ENCODE measurements at regions not wholly inside any gene's neighbourhood (a gene's known extent, or its start where the extent isn't known, plus 50 kb on each side); places are given as distances from the start of the nearest gene placed in this dataset.

DNA sequence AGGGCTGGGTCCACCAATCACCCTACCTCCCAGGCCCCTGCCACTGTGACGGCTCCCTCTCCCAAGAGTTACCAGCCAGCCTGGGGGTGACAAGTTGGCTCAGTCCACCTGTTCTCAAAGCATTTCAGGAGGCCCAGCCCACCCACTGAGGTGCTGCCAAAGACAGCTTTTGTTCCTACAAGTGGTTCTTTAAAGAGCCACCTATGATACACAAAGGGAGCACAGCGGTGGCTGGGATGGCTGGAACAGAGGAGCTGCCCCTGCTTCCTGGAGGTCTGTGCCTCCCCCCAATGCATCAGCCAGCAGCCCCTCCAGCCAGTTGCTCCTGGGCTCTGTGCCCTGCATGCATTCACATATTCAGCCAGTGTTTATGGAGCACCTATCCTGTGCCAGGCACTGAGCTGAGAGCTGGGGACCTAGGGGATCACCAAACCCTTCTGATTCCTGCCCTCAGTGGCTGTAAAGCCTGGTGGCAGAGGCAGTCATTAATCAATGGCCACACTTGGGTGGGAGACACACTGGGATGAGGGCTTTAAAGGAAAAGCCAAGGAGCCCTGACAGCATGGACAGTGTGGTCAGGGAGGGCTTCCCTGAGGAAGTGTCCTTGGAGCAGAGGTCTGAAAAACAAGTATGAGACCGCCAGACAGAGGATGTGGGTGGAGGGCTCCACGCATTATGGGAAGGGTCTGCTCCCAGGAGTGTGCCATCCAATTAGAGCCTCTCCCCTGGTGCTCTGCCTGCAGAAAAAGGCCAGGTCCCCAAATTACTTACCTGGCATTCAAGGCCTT lies 107.1 kb upstream of the LINGO1 start:
- no peak for DNase-seq

DNA sequence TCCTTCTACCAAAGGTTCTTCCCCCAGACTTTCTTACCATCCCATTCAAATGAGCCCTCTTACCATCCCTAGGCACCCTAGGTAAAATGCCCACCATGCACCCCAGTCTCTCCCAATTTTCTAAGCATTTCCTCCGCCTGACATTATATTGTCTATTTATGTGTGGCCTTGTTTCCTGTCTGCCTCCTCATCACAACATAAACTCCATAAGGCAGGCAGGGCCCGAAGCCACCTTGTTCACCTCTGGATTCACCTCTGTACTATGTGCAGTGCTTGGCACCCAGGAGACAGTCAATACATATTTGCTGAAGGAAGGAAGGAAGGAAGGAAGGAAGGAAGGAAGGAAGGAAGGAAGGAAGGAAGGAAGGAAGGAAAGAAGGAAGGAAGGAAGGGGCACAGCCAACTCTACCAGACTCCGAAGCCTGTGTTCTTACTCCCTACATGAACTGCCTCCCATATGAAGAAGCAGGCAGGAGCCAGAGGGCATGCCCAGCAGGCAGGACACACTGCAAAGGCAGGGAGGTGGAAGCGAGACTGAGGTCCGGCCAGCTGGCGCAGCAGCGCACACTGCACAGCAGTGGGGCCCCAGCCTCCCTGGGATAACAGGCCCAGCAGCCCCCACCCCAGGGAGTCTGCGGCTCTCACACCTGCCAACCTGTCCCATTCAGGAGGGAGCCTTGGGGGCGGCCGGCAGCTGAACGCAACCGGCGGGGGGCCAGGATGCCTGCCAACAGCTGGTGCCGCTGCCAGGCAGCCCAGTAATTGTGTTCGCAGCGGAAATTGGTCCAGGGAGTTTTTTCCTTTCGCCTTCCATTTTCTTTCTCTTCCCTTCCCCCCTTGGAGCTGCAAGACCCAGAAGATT lies 106.0 kb upstream of the LINGO1 start:
- DNase-seq = peak in 8 of 56 donors; percentile 8 to 32 (median 16)

DNA sequence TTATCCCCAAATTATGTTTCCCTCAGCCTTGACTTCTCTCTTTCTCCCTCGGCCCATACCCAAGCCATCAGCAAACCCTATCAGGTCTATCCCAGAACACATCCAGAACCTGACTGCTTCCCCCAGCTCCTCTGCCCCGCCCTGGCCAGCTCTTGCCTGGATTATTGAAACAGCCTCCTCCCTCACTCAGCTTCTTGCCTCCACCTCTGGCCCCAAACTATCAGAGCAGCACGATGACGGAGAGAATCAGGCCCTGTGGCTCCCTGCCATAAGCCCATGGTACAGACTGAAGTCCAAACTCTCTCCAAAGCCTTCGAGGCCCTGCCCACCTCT lies 105.3 kb upstream of the LINGO1 start:
- DNase-seq = no peak

DNA sequence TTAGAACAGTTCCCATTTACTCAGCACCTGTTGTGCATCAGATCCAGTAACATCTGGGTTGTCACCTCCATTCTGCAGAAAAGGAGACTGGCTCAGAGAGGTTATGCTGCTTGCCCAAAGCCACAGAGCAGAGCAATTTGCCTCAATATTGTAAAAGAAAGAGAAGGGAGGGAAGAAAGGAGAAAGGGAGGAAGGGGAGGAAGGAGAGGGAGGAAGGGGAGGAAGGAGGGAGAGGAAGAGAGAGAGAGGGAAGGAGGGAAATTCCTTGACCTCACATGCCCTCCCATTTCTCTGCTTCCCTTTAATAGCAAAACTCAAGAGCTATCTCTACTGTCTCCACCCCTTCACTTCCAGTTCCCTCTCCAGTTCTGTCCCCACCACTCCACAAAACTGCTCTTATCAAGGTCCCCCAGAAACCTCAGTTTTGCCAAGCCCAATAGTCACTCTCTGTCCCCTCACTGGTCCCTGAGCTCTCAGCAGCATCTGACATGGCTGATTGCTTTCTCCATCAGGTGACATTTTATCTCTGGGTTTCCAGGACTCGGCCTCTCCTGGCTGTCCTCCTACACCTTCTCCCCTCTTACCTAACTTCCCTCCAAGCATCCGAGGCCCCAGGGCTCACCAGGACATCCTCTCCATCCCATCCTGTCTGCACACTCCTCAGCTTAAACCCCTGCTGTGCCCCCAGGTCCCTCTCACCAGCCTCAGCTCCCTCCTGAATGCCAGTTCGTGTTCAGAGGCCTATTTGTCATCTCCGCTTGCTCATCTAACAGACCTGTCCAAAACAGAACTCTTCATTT lies 104.7 kb upstream of the LINGO1 start:
- no peak for DNase-seq

DNA sequence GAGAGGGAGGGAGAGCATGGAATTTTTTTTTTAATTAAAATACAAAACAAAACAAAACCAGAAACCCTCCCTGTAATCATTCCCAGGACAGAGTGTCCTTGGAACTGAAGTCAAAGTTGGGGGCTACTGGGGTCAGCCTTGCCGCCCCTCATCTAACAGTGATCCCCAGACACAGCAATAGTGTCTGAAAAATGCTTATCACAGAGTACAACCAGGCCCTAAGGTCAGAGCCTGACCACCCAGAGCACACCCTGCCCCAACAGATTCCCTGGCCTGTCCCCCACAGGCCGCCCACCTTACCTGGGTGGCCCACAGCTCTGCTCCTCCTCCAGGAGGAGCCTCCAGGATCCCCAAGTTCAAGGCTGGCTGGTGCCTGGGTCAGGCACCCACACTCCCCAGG lies 101.6 kb upstream of the LINGO1 start:
- DNase-seq = no peak

DNA sequence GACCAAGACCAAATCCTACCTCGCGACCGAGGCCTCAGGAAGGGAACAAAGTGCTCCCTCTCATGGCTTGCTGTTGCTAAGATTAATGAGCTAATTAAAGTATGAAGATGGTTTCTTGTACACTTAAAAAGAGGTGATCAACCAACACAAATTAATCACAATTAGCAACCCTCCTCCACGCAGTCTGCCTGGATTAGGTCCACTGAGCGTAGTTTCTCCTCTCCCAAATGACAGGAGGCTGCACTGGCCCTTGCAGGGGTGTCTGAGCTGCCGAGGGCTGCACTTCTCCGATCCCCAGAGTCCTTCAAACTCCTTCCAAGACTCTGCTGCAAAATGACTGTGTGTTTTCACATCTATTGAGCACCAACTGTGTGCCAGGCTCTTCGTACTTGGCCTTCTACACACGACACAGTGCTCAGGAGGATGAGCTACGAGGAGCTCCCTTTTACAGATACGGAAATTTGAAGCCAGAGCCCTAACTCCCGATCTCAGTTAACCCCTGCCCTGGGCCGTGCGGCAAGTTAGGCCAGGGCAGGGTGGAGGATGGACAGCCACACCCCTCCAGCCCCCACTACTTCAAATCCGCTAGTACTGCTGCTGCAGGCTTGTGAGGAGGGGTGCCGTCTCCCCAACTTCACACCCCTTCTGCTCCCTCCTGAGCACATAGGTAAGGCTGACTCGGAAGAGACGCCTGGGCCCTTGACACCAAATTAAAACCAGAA lies 101.0 kb upstream of the LINGO1 start:
- no peak for DNase-seq

DNA sequence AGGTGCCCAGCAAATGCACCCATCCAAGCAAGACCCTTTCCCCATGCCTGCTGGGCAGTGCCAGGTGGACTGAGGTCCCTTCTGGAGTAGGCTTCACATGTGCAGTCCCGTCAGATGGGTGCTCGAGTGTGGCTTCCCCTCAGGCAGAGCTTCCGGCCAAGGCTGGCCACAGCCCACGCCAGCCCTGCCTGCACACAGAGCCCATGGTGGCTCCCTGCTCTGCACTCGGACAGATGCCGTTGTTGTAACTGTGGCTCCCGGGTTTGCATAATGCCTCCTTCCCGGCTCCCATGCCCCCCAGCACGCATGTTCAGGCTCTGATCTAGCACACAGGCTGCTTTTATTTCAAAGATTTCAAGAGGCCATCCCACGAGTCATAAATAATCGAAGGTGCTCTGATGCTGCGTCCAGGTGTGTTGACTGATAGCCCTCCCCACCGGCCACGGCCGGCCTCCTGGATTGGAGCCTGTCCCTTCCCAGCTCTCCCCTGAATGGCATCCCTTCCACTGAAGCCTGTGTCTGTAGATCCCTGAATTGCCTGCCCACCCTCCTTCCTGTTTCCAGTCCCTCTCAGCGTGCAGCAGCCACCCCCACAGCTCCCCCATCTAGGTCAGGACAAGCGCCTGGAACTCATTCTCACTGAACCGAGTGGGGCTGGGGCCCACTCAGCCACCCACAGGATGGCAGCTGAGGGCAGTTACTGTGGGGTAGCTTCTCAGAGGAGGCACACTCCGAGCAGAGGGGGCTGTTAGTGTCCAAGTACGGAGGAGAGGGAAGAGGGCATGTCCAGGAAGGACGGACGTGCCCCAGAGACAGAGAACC lies 100.0 kb upstream of the LINGO1 start:
- no peak for DNase-seq

DNA sequence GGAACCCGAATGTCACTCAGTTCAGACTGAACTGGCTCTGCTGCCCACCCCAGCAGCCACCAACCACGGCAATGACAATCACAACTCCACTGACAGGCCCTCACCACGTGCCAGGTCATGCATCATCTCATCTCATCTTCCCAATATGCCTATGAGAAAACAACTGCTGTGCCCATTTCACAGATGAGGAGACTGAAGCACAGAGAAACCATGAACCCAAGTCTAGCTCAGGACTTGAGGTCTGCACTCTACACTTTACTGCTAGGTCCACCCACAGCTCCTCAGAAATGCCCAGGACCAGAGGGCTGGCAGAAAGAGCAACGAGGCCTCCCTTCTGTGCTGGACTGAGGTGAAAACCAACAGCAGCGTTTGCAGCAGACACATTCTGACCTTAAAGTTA lies 99.2 kb upstream of the LINGO1 start:
- no peak for DNase-seq

DNA sequence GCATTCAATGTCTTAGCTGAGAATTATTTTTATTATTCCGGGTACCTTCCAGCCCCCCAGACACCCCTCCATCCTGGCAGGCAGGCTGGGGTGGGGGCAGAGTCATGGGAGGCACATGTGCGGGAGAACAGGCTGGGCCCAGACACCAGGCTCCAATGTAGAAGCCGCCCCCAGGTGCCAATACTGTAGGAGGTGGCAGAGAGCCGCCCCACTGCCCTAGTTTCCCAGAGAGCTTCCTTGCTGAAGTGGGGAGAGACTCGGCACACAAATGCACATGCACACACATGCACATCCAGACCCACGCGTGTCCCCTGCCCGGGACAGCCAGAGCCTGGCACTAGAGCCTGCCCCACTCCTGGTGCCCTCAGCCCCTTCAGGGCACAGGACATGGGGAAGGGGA lies 98.4 kb upstream of the LINGO1 start:
- peak in 1 of 56 donors; percentile 6 for DNase-seq

DNA sequence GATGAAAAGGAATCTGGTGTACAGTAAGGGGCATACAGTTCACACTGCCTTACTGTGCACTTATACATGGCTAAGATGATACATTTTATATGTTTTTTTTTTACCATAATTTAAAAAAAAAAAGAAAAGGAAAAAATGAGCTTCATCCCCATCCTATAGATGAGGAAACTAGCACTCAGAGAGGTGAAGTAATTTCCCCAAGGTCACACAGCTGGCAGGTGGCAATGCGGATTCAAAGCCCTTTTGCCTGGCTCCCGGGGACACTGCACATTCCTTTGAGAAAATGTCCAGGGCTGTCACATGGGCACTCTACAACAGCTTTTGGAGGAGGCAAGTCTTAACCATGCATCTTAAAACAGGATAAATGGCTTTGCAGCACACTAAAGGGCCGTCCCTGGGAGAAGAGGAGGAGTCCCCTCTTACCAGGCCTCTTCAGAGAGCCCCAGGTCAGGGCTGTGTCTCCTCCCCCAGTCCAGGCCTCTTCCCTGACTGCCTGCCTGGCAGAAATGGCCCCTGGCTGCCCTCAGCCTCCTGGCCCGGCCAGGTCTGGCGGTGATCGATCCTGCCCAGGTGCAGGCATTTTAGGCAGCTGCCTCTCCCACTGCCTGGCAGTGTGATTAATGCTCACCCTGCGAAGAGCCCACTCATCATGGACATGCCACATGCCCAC lies 95.1 kb upstream of the LINGO1 start:
- DNase-seq = no peak

DNA sequence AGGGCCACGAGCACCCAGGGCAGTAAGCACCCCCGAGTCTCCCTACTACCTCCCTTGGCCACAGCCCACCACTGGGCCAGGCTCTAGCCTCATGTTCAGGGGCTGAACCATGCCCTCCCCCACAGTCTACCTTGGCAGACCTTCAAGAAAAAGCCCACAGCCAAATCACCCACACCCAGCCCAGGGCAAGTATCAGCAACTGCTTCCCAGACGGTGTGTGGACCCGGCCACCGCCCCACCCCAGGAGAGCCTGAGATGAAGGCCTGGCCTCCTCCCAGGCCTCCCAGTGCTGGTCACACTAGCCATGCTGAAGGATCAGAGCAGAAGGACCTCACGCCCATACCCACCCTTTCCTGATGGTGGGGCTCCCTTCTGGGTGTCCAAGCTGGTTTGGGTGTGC lies 92.0 kb upstream of the LINGO1 start:
- DNase-seq = no peak

DNA sequence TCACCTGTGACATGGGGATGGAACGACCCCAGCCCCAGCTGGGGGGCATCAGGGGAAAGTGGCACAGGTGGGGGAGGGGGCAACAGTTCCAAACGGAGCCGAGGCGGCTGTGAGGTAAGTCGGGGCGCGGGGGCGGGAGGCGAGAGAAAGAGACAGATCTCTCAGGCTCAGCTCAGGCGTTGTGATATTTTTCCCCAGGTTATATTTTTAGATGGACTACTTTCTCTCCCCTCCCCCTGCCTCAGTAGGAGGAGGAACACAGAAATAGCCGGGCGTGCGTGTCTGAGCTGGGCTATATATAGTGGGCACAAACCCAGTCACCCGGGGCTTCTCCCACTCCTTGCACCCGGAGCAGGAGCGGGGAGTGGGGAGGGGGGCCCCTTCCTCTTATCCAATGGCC lies 91.0 kb upstream of the LINGO1 start:
- DNase-seq = peak in 8 of 56 donors; percentile 12 to 66 (median 22)

DNA sequence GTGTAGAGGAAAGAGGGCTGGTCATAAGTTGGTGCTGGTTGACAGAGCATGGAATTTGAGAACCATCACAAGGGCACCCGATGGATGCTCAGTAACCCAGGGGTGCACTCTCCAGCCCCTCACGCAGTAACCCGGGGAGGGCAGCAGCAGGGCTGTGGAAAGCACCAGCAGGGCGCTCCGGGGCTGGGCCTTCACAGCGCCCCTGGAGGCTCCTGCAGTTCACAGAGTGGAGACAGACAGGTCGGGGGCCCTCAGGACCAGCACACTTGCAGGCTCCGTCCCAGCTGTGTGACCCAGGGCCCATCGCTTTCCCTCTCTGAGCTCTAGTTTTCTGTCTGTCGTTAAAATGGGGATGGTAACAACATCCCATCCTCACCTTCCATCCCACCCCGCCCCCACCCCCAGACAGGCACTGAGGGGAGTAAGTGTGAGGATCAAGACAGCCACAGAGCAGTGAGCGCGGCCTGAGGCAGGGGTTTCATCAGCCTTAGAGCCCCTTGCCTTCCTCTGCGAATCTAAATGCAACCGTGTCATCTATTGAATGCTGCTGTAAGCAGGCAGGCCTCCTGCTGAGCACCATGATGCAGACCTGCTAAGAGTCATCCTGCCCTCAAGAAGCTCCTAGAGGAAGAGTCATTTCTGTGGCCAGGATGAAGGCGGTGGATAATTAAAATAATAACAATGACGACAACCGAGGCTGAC lies 90.2 kb upstream of the LINGO1 start:
- DNase-seq = no peak

DNA sequence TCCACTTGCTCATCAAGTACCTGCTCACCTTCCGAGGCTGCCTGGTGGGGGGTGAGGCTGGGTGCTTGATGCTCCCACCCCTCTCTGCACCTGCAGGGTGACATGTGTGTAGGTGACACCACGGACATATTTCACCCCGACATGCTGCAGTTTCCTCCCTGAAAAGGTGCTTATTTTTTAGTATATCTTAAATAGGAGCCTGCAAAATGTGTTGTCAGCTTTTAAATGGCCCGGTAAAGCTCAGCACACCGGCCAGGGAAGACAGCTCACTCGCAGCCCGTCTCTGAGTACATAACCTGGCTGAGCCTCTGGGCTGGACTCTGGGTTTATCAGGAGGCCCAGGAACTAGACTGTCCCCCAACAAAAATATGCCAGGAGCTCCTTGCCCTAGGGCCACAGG lies 89.3 kb upstream of the LINGO1 start:
- no peak for DNase-seq

DNA sequence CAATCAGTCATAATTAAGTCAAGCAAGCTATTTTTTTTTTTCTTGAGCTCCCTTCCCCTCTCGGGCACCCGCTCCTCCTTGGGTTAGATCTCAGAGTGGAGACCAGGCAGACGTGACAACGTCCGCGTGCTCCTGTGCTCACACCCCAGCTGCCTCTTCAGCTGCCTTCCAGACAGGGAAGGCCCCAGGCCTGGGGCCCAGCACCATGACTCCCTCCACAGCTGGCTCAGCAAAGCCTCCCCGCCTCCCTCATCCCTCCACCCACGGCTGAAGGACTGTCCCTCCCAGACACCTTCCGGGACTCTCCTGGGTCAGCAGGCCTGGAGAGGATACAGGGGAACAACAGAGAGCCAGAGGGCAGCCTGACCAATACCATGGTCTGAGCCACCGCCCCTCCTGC lies 87.9 kb upstream of the LINGO1 start:
- no peak for DNase-seq

DNA sequence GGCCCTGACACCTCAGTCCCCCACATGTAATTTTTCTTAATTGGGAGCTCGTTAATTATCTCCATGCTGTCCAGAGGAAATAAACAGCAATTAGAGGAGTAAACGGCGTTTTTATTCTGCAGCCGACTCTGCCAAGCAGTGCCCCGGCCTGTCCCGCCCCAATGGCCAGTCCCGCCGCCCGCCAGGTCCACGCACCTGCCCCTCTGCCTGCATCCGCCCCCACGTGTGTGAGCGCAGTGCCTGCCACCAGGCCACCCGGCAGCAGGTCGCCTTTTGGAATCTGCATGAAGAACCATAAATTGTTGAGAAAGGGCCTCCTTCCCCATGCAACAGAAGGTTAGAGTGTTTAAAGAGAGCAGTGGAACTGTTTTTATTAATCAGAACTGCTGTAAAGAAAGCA lies 87.5 kb upstream of the LINGO1 start:
- DNase-seq = no peak

DNA sequence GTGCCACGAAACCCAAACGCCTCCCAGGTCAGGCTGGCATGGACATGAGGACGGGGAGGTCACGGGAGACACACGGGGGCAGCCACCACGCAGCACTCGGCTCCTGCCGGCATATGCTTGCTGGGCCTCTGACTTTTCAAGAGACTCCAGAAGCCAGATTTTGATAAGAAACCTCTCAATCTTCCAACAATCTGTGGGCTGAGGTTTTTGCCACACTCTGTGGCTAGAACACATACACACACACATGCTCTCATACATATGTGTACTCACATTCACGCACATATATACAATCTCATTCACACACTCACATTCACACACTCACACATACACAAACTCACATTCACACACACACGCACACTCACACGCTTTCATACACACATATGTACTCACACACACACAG lies 86.7 kb upstream of the LINGO1 start:
- no peak for DNase-seq

DNA sequence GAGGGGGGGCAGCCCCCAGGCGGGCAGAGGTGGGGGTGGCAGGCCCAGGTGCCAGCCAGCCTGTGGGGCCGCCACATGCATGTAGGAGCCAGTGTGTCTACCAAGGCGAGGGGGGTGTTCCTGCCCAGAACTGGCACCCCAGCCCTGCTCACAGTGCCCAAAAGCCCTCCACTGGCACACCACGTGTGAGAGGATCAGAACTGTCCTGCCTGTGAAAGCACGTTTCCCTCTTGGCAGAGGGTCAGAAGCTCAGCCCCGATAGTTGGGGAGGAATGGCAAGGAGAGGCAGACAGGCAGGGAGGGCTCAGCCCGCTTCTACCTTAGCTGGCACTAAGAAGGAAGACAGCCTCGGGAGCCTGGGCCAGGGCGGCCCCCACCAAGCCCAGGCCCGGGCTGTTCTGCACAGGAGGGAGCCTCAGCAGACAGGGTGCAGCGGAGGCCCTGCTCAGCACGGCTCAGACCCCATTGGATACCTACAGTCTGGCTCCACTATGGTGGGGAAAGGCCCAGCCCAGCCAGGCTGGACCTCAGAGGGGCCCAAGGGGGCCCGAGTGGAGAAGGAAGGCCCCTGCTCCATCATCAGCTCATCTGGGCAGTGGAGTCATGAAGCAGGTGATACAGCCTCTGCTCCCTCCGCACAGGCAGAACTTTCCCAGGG lies 84.8 kb upstream of the LINGO1 start:
- DNase-seq = no peak

Measured in nucleus accumbens (tissue), 56 donors.